ENCODE measurements at regions not wholly inside any gene's neighbourhood (a gene's known extent, or its start where the extent isn't known, plus 50 kb on each side); places are given as distances from the start of the nearest gene placed in this dataset.

DNA sequence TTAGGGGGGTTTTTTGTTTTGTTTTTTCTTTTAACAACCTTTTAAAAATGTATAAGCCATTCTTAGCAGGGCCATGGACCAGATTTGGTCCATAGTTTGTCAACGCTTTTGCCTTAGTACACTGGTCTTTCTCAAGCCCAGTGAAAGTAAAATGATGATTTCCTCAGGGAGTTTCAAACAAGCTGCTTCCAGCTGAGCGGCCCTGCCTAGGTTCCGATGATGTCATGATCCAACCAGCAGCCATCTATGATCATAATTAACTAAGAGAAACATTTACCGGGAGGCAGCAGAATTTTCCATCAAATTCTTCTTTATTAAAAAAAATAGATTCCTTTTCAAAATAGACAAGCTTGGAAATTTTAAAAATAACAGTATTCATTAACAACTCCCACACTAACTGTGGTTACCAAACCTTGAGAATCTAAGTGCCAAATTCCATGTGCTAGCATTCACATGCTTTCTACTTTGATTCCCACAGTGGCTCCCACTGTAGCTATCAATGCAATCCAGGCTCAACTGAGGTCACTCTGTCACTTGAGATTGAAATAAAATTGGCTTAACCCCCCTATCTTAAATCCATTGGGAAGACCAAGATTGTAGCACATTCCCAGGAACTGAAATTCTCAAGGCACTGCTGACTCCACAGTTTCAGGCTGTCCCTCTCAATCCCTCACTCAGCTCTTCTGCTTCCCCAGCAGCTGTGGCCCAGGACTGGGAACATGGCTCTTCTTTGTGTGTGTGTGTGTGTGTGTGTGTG is 148.9 kb downstream of the RNF152 start:
- no peak overlapping the region for H3K9ac ChIP-seq (ENCODE audit: low read length)
- peak; percentile 55 for FAIRE-seq
- H3K9me3 ChIP-seq (ENCODE audit: insufficient read depth, low read depth, low read length), result no peaks in the 10 kb centered on the region
- TF ChIP-seq CTCF (IDR thresholded peaks at IDR 0.05; ENCODE audit: insufficient read depth, low read depth, low read length) (no peak), EZH2 (IDR thresholded peaks at IDR 0.05; ENCODE audit: insufficient read depth, low read length) (no peak)
- DNase-seq (ENCODE audit: low read depth), result peak; percentile 43
- H2AFZ ChIP-seq (ENCODE audit: low read depth, low read length), result no peak overlapping the region
- H3K27ac Mint-ChIP-seq (ENCODE audit: unreplicated experiment), result peak overlapping the region; percentile 94
- no peaks in the 10 kb centered on the region for H3K79me2 ChIP-seq (ENCODE audit: insufficient read depth, low read length)
- peaks cover 4% of the 10 kb centered on the region for H3K4me1 ChIP-seq (ENCODE audit: insufficient read depth, low read length)
- peaks cover 2% of the 10 kb centered on the region for H3K9me3 Mint-ChIP-seq (ENCODE audit: unreplicated experiment)
- no peak overlapping the region for H3K27ac ChIP-seq (ENCODE audit: low read depth, low read length)
- no peaks in the 10 kb centered on the region for H4K20me1 ChIP-seq (ENCODE audit: insufficient read depth, low read length)
- H3K36me3 ChIP-seq (ENCODE audit: insufficient read depth, low read length), result no peaks in the 10 kb centered on the region
- no peak overlapping the region for H3K4me3 Mint-ChIP-seq (ENCODE audit: unreplicated experiment)
- H3K4me1 Mint-ChIP-seq (ENCODE audit: low read depth, unreplicated experiment), result peaks cover 21% of the 10 kb centered on the region
- no peaks in the 10 kb centered on the region for H3K27me3 ChIP-seq (ENCODE audit: insufficient read depth, low read length)
- peaks cover 2% of the 10 kb centered on the region for H3K27me3 Mint-ChIP-seq (ENCODE audit: low read depth, unreplicated experiment)
- H3K4me2 ChIP-seq (ENCODE audit: low read length), result no peak overlapping the region
- no peaks in the 10 kb centered on the region for H3K36me3 Mint-ChIP-seq (ENCODE audit: low read depth, unreplicated experiment)
- H3K4me3 ChIP-seq (ENCODE audit: insufficient read depth, low read depth, low read length), result no peak overlapping the region

- H3K4me3 ChIP-seq (ENCODE audit: insufficient read depth, low read depth, low read length), result no peak overlapping the region
- peak overlapping the region; percentile 71 for H3K27ac Mint-ChIP-seq (ENCODE audit: unreplicated experiment)
- no peak overlapping the region for H3K9ac ChIP-seq (ENCODE audit: low read length)
- peaks cover 21% of the 10 kb centered on the region for H3K4me1 Mint-ChIP-seq (ENCODE audit: low read depth, unreplicated experiment)
- no peak overlapping the region for H3K4me2 ChIP-seq (ENCODE audit: low read length)
- H3K36me3 ChIP-seq (ENCODE audit: insufficient read depth, low read length), result no peaks in the 10 kb centered on the region
- no peak for FAIRE-seq
- TF ChIP-seq CTCF (IDR thresholded peaks at IDR 0.05; ENCODE audit: insufficient read depth, low read depth, low read length), result no peak
- no peak for TF ChIP-seq EZH2 (IDR thresholded peaks at IDR 0.05; ENCODE audit: insufficient read depth, low read length)
- H3K27me3 ChIP-seq (ENCODE audit: insufficient read depth, low read length), result no peaks in the 10 kb centered on the region
- H3K79me2 ChIP-seq (ENCODE audit: insufficient read depth, low read length), result no peaks in the 10 kb centered on the region
- peaks cover 2% of the 10 kb centered on the region for H3K9me3 Mint-ChIP-seq (ENCODE audit: unreplicated experiment)
- no peak overlapping the region for H3K27ac ChIP-seq (ENCODE audit: low read depth, low read length)
- no peak for DNase-seq (ENCODE audit: low read depth)
- H4K20me1 ChIP-seq (ENCODE audit: insufficient read depth, low read length), result no peaks in the 10 kb centered on the region
- no peaks in the 10 kb centered on the region for H3K36me3 Mint-ChIP-seq (ENCODE audit: low read depth, unreplicated experiment)
- H3K27me3 Mint-ChIP-seq (ENCODE audit: low read depth, unreplicated experiment), result no peaks in the 10 kb centered on the region
- H3K4me1 ChIP-seq (ENCODE audit: insufficient read depth, low read length), result peaks cover 8% of the 10 kb centered on the region
- no peaks in the 10 kb centered on the region for H3K9me3 ChIP-seq (ENCODE audit: insufficient read depth, low read depth, low read length)
- H2AFZ ChIP-seq (ENCODE audit: low read depth, low read length), result no peak overlapping the region
- no peak overlapping the region for H3K4me3 Mint-ChIP-seq (ENCODE audit: unreplicated experiment)
Measured at GRCh38 chr18:61742565-61743429, 150.0 kb downstream of the RNF152 start.
